GM12865 (cell line): ENCODE measurements at regions not wholly inside any gene's neighbourhood (a gene's known extent, or its start where the extent isn't known, plus 50 kb on each side); places are given as distances from the start of the nearest gene placed in this dataset.

Experiments used
- DNase-seq: peaks from one replicate; pipeline ENCODE4 v3.0.0; 2010; ENCODE audit warnings: low read depth
- H3K4me3 ChIP-seq: 2 replicates; pipeline ENCODE4 v1.5.1; 2011; ENCODE audit warnings: mild to moderate bottlenecking, low read depth, low read length, control low read depth
- CTCF ChIP-seq: IDR thresholded peaks from 2 replicates; pipeline ENCODE4 v1.5.1; 2011; ENCODE audit warnings: low read length, control low read depth, low read depth, inconsistent platforms; ENCODE audit not compliant: insufficient read depth; ENCODE audit errors: missing control alignments

GRCh38 chr2:145184741-145185651 is 665.1 kb upstream of the ZEB2 start:
- TF ChIP-seq CTCF: no peak
- no peak overlapping the region for H3K4me3 ChIP-seq
- no peak for DNase-seq

- DNase-seq: no peak
- no peak overlapping the region for H3K4me3 ChIP-seq
- no peak for TF ChIP-seq CTCF
Observed at GRCh38 chr2:145169285-145169684, 649.4 kb upstream of the ZEB2 start.

GRCh38 chr2:145168091-145168490 is 648.2 kb upstream of the ZEB2 start:
- no peak overlapping the region for H3K4me3 ChIP-seq
- no peak for TF ChIP-seq CTCF
- DNase-seq: no peak

- no peak for DNase-seq
- no peak overlapping the region for H3K4me3 ChIP-seq
- no peak for TF ChIP-seq CTCF
Observed at GRCh38 chr2:145166731-145167302, 646.9 kb upstream of the ZEB2 start.

GRCh38 chr2:145161656-145162055 is 641.7 kb upstream of the ZEB2 start:
- no peak for TF ChIP-seq CTCF
- no peak overlapping the region for H3K4me3 ChIP-seq
- DNase-seq: no peak

GRCh38 chr2:145160855-145161254 is 640.9 kb upstream of the ZEB2 start:
- TF ChIP-seq CTCF: no peak
- H3K4me3 ChIP-seq: no peak overlapping the region

More at GRCh38 chr2:145160855-145161254, 640.9 kb upstream of the ZEB2 start:
- DNase-seq: no peak
